Fibroblast of peridontal ligament (primary cell): ENCODE measurements at regions not wholly inside any gene's neighbourhood (a gene's known extent, or its start where the extent isn't known, plus 50 kb on each side); places are given as distances from the start of the nearest gene placed in this dataset.
"Not testable (repeated sequence)": the region's sequence is repeated elsewhere in the genome, so short reads cannot be mapped to it uniquely, and the experiment has no call there.

Source experiments
- DNase-seq: peaks from one replicate; pipeline ENCODE4 v3.0.0-alpha.2; 2010; ENCODE audit errors: extremely low read depth

GRCh38 chr4:54574500-54574899 lies 83.3 kb upstream of the KIT start:
- no peak for DNase-seq

- DNase-seq = no peak
These were observed 81.8 kb upstream of the KIT start for GRCh38 chr4:54575919-54576318.

GRCh38 chr4:54581807-54582206 lies 76.0 kb upstream of the KIT start:
- no peak for DNase-seq

GRCh38 chr4:54585321-54586000 lies 72.3 kb upstream of the KIT start:
- DNase-seq = peak; percentile 12

- peak; percentile 46 for DNase-seq
These were observed 71.3 kb upstream of the KIT start for GRCh38 chr4:54586320-54586955.

GRCh38 chr4:54587107-54587891 lies 70.5 kb upstream of the KIT start:
- no peak for DNase-seq

GRCh38 chr4:54588404-54588803 lies 69.4 kb upstream of the KIT start:
- no peak for DNase-seq

GRCh38 chr4:54589586-54589985 lies 68.2 kb upstream of the KIT start:
- DNase-seq = no peak

- no peak for DNase-seq
These were observed 63.9 kb upstream of the KIT start for GRCh38 chr4:54593795-54594322.

- no peak for DNase-seq
These were observed 61.6 kb upstream of the KIT start for GRCh38 chr4:54596201-54596600.

GRCh38 chr4:54597678-54598077 lies 60.1 kb upstream of the KIT start:
- not testable (repeated sequence) for DNase-seq

- not testable (repeated sequence) for DNase-seq
These were observed 55.6 kb upstream of the KIT start for GRCh38 chr4:54602175-54602574.

GRCh38 chr4:54607067-54607466 lies 50.7 kb upstream of the KIT start:
- no peak for DNase-seq

- no peak for DNase-seq
These were observed 50.2 kb upstream of the KIT start for GRCh38 chr4:54607521-54607920.
